Calu3 (cell line): ENCODE measurements at regions not wholly inside any gene's neighbourhood (a gene's known extent, or its start where the extent isn't known, plus 50 kb on each side); places are given as distances from the start of the nearest gene placed in this dataset.
"Not testable (repeated sequence)": the region's sequence is repeated elsewhere in the genome, so short reads cannot be mapped to it uniquely, and the experiment has no call there.

Source experiments
- BruUV-seq: library from RNA; stranded (reverse); fragments of 400-500 nt; replicated peaks from 2 replicates; lab custom pipeline; 2021; lab: Mats Ljungman, UMichigan
- CTCF ChIA-PET: fragments of 300-600 bp; sonication (Branson Sonifier 250); formaldehyde crosslinking; loops from one replicate; lab custom pipeline; 2022; ENCODE audit warnings: antibody characterized with exemption; lab: Charles Lee
- DNase-seq: peaks from one replicate; pipeline ENCODE4 v3.0.0; 2022
- H3K27ac Mint-ChIP-seq: one replicate; pipeline ENCODE4 v1.8.0; 2022; ENCODE audit warnings: mixed read lengths; ENCODE audit not compliant: unreplicated experiment
- H3K27me3 Mint-ChIP-seq: one replicate; pipeline ENCODE4 v1.8.0; 2022; ENCODE audit warnings: mixed read lengths; ENCODE audit not compliant: unreplicated experiment
- H3K36me3 Mint-ChIP-seq: one replicate; pipeline ENCODE4 v1.8.0; 2022; ENCODE audit warnings: mild to moderate bottlenecking, moderate library complexity, mixed read lengths; ENCODE audit not compliant: insufficient read depth, unreplicated experiment
- H3K4me1 Mint-ChIP-seq: one replicate; pipeline ENCODE4 v1.8.0; 2022; ENCODE audit warnings: mild to moderate bottlenecking, low read depth, mixed read lengths; ENCODE audit not compliant: unreplicated experiment
- H3K4me3 Mint-ChIP-seq: one replicate; pipeline ENCODE4 v1.8.0; 2022; ENCODE audit warnings: mild to moderate bottlenecking, low read depth, moderate library complexity, mixed read lengths; ENCODE audit not compliant: unreplicated experiment
- H3K9me3 Mint-ChIP-seq: one replicate; pipeline ENCODE4 v1.8.0; 2022; ENCODE audit warnings: low read depth, mixed read lengths; ENCODE audit not compliant: unreplicated experiment
- CTCF ChIP-seq: fragments of 200-600 bp; IDR thresholded peaks from one replicate; pipeline ENCODE4 v1.8.0; 2022; ENCODE audit warnings: antibody characterized with exemption; ENCODE audit not compliant: unreplicated experiment
- intact Hi-C: fragments of 100-400 bp; cut with micrococcal nuclease; formaldehyde crosslinking; loops from one replicate; pipeline ENCODE4 v1.10.0; 2022; ENCODE audit not compliant: unreplicated experiment

DNA sequence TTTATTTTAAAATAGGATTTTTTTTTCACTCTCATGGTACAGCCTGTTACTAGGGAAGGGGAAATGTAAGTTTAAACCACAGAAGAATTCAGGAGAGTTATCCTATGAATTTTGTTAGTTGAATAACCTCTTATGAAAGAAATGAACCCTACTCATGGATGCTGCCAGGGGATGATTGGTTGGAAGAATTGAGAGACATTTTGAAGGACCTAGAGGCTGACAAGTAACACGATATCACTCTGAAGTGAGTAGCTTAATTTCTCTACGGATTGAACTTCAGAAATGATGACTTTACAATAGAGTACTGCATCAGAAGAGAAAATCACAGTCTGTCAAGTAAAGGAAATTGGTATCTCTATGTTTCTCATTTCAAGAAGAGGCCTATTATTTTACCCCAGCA lies 1346.2 kb downstream of the SUCLG1 start:
- CTCF ChIA-PET: no interaction called here
- intact Hi-C loops: no loop called here
- no peak for DNase-seq

GRCh38 chr2:83109284-83109683 lies 1349.8 kb downstream of the SUCLG1 start:
- H3K27ac Mint-ChIP-seq: no peak overlapping the region
- H3K36me3 Mint-ChIP-seq: no peaks in the 10 kb centered on the region
- CTCF ChIA-PET: no interaction called here
- H3K4me1 Mint-ChIP-seq: no peaks in the 10 kb centered on the region
- H3K27me3 Mint-ChIP-seq: no peaks in the 10 kb centered on the region
- intact Hi-C loops: no loop called here
- no TSS peak for BruUV-seq
- H3K4me3 Mint-ChIP-seq: no peak overlapping the region
- H3K9me3 Mint-ChIP-seq: peaks cover 14% of the 10 kb centered on the region
- TF ChIP-seq CTCF: no peak
- no peak for DNase-seq

More for the DNA sequence above, 1346.2 kb downstream of the SUCLG1 start:
- Mint-ChIP-seq H3K27me3 (no peaks in the 10 kb centered on the region), H3K9me3 (peaks cover 11% of the 10 kb centered on the region), H3K4me1 (no peaks in the 10 kb centered on the region), H3K36me3 (no peaks in the 10 kb centered on the region), H3K4me3 (no peak overlapping the region), H3K27ac (no peak overlapping the region)
- no TSS peak for BruUV-seq
- no peak for TF ChIP-seq CTCF

- H3K27ac Mint-ChIP-seq: no peak overlapping the region
Measured at GRCh38 chr2:83106853-83107252, 1352.2 kb downstream of the SUCLG1 start.

GRCh38 chr2:83104202-83104601 lies 1354.9 kb downstream of the SUCLG1 start:
- DNase-seq: no peak
- CTCF ChIA-PET: no interaction called here
- peaks cover 9% of the 10 kb centered on the region for H3K9me3 Mint-ChIP-seq
- intact Hi-C loops: no loop called here
- H3K36me3 Mint-ChIP-seq: no peaks in the 10 kb centered on the region
- no peak overlapping the region for H3K4me3 Mint-ChIP-seq
- H3K27me3 Mint-ChIP-seq: no peaks in the 10 kb centered on the region
- BruUV-seq: no TSS peak
- TF ChIP-seq CTCF: no peak
- H3K27ac Mint-ChIP-seq: no peak overlapping the region
- no peaks in the 10 kb centered on the region for H3K4me1 Mint-ChIP-seq

More at GRCh38 chr2:83106853-83107252, 1352.2 kb downstream of the SUCLG1 start:
- BruUV-seq: no TSS peak
- Mint-ChIP-seq H3K36me3 (no peaks in the 10 kb centered on the region), H3K4me1 (no peaks in the 10 kb centered on the region), H3K4me3 (no peak overlapping the region), H3K9me3 (peaks cover 14% of the 10 kb centered on the region), H3K27me3 (no peaks in the 10 kb centered on the region)
- CTCF ChIA-PET: no interaction called here
- intact Hi-C loops: no loop called here
- TF ChIP-seq CTCF: no peak
- DNase-seq: no peak

DNA sequence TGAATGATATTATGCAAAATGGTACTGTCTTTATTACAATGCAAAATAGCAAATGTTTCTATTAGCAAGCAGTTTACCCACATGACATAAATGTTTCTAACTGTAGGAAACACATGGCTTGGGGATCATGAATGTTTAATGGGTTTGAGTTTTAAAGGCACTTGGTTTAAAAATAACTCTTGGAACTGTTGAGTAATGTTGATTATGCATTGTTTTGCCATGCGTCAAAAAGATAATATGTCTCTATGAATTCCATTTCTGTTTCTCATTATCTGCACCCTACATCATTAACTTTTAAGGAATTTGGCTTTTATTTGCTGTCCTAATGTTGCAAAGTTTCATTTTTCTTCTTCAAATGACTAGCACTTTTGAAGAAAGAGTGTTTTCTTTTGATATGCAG lies 1355.5 kb downstream of the SUCLG1 start:
- H3K4me1 Mint-ChIP-seq: no peaks in the 10 kb centered on the region
- H3K9me3 Mint-ChIP-seq: peaks cover 8% of the 10 kb centered on the region
- TF ChIP-seq CTCF: no peak
- no TSS peak for BruUV-seq
- intact Hi-C loops: no loop called here
- H3K27ac Mint-ChIP-seq: no peak overlapping the region
- no peaks in the 10 kb centered on the region for H3K27me3 Mint-ChIP-seq
- H3K4me3 Mint-ChIP-seq: no peak overlapping the region
- CTCF ChIA-PET: no interaction called here
- no peak for DNase-seq
- no peaks in the 10 kb centered on the region for H3K36me3 Mint-ChIP-seq

GRCh38 chr2:83089051-83089450 lies 1370.0 kb downstream of the SUCLG1 start:
- H3K27ac Mint-ChIP-seq, H3K4me3 Mint-ChIP-seq, intact Hi-C loops: not testable (repeated sequence)

More at GRCh38 chr2:83089051-83089450, 1370.0 kb downstream of the SUCLG1 start:
- H3K27me3 Mint-ChIP-seq, BruUV-seq, H3K9me3 Mint-ChIP-seq, DNase-seq, CTCF ChIA-PET, H3K4me1 Mint-ChIP-seq, H3K36me3 Mint-ChIP-seq: not testable (repeated sequence)
